ENCODE measurements at regions not wholly inside any gene's neighbourhood (a gene's known extent, or its start where the extent isn't known, plus 50 kb on each side); places are given as distances from the start of the nearest gene placed in this dataset.

DNA sequence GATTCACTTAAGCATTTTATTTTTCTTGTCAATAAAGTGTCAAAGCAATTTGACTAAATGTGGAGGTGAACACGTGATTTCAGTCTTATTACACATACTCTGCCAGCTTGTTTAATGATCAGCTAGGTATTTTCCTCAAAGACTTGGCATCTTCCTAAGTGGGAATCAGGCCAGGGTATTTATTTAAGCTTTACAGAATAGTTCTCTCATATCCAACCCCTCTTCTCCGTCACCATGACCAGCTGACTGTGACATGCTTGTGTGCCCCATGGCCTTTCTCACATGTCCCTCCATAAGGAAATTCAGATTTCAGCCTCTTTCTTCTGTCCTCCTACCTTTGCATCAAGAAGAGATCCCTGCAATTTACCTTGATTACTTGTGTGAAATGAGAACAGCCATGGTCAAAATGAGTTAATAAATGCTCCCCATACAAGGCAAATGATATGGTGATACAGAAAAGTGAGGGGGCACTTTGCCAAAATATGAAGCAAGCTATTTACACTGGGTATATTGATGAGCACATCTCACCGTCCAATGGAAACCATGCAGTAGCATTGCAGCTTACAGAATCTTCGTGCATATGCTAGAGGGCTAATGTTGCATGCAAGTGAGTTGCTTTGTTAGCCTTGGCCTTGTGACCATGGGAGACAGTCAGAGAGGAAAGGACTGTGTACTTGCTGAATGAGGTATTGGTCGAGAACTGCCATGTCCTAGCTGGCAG is 202.2 kb downstream of the RNF152 start:
- DNase-seq (ENCODE audit: low spot score), result no peak
- intact Hi-C loops (cut with DNase I), result no loop called here

- no peak for DNase-seq (ENCODE audit: low spot score)
- intact Hi-C loops (cut with DNase I), result loop anchor here (5.0 kb wide), 1 partner anchor 45 kb away; no protein-coding TSS in a partner anchor
Measured at GRCh38 chr18:61687317-61687716, 205.5 kb downstream of the RNF152 start.

DNA sequence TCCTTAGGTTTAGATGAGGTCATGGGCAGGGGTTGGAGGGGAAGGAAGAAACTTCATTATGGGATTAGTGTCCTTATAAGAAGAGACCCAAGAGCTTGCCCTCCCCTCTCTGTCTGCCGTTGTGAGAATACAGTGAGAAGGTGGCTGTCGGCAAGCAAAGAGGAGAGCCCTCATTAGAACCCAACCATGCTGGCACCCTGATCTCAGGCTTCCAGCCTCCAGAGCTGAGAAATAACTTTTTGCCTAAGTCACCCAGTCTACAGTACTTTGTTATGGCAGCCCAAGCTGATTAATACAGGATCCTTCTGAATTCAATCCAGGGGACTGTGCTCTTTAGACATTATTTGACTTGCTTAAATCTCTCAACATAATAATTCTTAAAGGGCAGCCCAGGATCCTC is 209.0 kb downstream of the RNF152 start:
- intact Hi-C loops (cut with DNase I), result no loop called here

DNA sequence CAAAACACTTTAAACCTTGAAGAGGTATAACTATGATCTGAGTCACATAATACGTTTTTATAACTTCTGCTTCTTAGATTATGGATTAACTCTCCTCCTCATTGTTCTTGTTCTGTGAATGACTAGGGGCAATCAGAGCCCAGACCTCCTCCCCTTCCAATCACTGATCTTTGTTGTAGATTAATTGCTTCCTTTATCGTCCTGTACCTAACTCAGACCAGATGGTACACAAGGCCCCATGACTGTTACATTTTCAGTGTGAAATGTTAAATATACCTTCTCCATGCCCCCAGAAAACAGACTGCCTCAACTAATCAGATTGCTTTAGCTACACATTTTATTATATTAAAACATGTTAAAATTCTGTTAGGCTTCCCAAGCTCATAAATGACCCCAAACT is 211.7 kb downstream of the RNF152 start:
- no peak for DNase-seq (ENCODE audit: low spot score)
- intact Hi-C loops (cut with DNase I), result no loop called here

More for the DNA sequence above, 209.0 kb downstream of the RNF152 start:
- DNase-seq (ENCODE audit: low spot score), result no peak

GRCh38 chr18:61679836-61680235 is 213.0 kb downstream of the RNF152 start:
- intact Hi-C loops (cut with DNase I), result no loop called here
- DNase-seq (ENCODE audit: low spot score), result no peak

DNA sequence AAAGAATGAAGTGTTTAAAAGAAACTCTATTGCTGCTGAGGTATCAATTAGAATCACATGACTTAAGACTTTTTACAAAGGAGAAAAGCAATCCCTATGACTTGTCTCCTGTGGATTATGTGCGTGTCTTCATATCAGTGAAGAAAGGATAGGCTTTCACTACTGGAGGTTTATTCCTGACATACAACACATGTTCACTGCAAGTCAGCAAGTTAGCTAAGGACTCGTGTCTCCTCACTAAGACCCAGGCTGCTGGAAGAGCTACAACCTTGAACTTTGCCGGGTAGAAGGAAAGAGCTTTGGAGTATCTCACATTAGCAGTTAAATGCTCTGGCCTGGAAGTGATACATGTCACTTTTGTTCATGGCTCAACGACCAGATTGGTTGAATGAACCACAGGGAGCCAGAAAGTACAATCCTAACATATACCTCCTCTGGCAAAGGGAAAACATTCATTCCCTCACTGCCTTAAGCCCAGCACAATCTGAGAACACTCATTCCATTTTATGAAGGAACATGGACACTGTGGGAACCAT is 215.3 kb downstream of the RNF152 start:
- no peak for DNase-seq (ENCODE audit: low spot score)
- intact Hi-C loops (cut with DNase I), result no loop called here

DNA sequence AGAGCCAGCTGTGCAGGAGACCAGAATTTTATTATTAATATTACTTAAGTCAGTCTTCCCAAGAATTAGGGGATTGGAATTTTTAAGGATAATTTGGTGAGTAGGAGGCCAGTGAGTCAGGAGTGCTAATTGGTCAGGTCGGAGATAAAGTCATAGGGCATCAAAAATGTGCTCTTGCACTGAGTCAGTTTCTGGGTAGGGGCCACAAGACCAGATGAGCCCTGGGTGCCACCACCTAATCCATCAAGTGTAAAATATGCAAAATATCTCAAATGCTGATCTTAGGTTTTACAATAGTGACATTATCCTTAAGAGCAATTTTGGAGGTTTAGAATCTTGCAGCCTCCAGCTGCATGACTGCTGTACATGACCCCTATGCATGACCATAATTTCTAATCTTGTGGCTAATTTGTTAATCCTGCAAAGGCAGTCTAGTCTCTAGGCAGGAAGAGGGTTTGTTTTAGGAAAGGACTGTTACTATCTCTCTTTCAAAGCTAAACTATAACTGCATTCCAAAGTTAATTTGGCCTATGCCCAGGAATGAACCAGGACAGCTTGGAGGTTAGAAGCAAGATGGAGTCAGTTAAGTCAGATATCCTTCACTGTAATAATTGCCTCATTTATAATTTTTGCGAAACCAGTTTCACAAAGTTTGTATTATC is 215.9 kb downstream of the RNF152 start:
- no peak for DNase-seq (ENCODE audit: low spot score)
- intact Hi-C loops (cut with DNase I), result no loop called here

DNA sequence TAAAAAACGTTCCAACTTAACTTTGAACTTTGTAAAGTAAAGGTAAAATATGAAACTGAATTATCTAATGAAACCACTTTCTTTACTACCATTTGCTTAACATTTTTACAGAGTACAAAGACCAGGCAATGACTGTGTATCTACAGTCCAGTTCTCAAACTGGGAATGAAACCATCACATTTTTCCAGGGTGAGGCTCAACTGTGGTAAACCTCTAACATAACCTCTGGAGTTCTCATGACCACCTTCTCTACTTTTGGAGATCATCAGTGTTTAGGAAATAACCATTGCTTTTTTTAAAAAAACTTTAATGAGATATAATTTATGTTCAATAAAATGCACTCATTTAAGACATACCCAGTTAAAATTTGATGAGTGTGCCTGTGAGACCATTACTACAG is 223.5 kb downstream of the RNF152 start:
- no peak for DNase-seq (ENCODE audit: low spot score)
- intact Hi-C loops (cut with DNase I), result no loop called here

- intact Hi-C loops (cut with DNase I), result no loop called here
- no peak for DNase-seq (ENCODE audit: low spot score)
Measured at GRCh38 chr18:61666876-61667590, 225.8 kb downstream of the RNF152 start.

DNA sequence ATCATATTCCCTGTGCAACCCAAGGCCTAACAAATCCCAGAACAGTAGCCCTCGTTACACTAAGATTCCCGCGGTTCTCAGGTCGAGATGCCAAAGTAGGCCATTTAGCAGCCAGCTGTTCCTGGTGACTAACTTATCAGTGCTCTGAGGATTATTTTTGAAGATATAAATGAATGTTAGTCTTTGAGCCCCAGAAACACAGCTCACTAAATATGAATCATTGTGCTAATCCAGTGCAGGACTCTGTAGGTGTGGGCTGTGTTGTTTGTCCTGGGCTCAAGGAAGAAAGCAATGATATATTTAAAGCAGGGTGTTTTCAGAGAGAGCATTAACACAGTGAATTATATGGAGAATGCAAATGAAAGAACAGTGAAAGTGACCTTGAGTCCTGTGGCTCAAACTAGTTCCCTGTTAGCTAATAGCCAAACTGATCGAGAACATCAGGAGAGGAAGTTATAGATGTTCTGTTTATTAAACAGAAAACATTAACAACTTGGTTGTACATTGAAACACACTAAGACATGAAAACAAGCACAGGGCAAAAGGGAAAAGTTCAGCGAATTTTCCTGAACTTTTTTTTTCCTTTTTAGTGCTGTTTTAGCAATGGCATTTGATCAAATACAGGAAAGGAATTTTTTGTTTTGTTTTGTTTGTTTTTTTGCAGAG is 228.3 kb downstream of the RNF152 start:
- intact Hi-C loops (cut with DNase I), result no loop called here
- DNase-seq (ENCODE audit: low spot score), result no peak

GRCh38 chr18:61662726-61663125 is 230.1 kb downstream of the RNF152 start:
- intact Hi-C loops (cut with DNase I), result no loop called here
- no peak for DNase-seq (ENCODE audit: low spot score)

- intact Hi-C loops (cut with DNase I), result no loop called here
- no peak for DNase-seq (ENCODE audit: low spot score)
Measured at GRCh38 chr18:61658431-61658830, 234.4 kb downstream of the RNF152 start.

DNA sequence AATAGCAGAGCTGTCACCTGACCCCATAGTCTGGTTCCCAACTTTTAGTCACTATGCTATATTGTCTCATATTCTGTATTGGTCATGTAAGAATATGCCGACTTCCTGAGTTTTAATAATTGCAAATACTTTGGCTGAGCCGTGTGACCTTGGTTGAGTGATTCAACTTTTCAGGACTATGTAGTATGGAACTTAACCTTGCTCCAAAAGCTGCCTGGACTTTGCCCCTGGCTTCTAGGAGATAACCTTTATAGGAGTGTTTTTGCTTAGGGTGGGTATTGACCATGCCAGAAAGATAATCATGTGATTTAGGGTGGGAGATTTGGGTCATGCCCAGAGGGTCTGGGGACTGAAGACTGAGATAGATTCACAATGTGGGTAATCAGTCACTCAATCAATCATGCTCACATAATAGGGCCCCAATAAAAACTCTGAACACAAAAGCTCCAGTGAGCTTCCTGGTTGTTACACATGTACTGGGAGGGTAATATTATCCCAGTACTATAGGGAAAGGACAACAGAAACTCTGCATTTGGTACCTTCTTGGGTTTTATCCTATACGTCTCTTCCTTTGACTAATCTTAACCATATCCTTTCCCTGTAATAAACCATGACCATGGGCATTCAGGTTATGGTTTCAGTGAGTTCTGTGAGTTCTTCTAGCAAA is 235.6 kb downstream of the RNF152 start:
- no peak for DNase-seq (ENCODE audit: low spot score)
- intact Hi-C loops (cut with DNase I), result no loop called here

DNA sequence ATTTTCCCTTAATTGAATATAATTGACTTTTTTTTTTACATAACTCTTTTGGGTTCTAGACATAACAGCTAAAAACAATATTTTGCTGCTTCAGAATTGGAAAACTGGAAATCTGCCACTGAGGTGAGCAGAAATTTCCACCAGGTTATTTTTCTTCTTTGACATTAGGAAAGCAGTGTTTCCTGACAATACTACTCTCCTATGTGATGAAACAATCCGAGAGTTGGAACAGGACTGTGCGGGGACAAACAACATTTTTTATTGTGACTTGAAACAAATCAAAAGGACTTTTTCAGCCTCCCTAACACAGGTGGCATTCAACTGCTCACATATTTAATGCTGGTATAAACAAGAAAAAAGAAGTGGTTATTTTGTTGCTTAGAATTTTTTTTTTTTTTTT is 237.2 kb downstream of the RNF152 start:
- intact Hi-C loops (cut with DNase I), result no loop called here

GRCh38 chr18:61653823-61654551 is 238.8 kb downstream of the RNF152 start:
- intact Hi-C loops (cut with DNase I), result no loop called here

More for the DNA sequence above, 237.2 kb downstream of the RNF152 start:
- DNase-seq (ENCODE audit: low spot score), result no peak

DNA sequence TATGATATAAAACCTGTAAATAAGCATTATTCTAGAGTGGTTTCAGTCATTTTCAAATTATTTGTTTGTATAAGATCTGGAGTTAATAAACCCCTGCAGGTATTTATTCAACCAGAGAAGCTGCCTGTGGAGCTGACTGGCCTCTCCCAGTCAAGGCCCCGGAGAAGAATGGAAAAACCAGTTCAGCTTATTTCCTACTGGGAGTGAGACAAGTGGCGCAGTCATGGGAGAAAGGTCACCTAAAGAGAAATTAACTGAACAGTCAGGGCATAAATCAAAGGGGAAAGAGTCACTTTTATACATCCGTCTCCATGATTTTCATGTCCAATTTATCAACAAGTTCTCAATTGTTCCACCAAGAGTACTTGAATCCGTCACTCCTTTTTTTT is 240.9 kb downstream of the RNF152 start:
- intact Hi-C loops (cut with DNase I), result no loop called here
- DNase-seq (ENCODE audit: low spot score), result no peak

More at GRCh38 chr18:61653823-61654551, 238.8 kb downstream of the RNF152 start:
- no peak for DNase-seq (ENCODE audit: low spot score)

GRCh38 chr18:61651145-61651879 is 241.5 kb downstream of the RNF152 start:
- intact Hi-C loops (cut with DNase I), result no loop called here
- no peak for DNase-seq (ENCODE audit: low spot score)

Measured in cardiac septum (tissue), 1 donor.